Glomerular visceral epithelial cell (primary cell): ENCODE measurements at regions not wholly inside any gene's neighbourhood (a gene's known extent, or its start where the extent isn't known, plus 50 kb on each side); places are given as distances from the start of the nearest gene placed in this dataset.
A peak's percentile ranks its signal among the peaks of the same experiment; 100 is the strongest.
"Not testable (repeated sequence)": the region's sequence is repeated elsewhere in the genome, so short reads cannot be mapped to it uniquely, and the experiment has no call there.

Experiments
- DNase-seq: peaks from one replicate; pipeline ENCODE4 v3.0.0-alpha.2; 2016; ENCODE audit errors: extremely low spot score

DNA sequence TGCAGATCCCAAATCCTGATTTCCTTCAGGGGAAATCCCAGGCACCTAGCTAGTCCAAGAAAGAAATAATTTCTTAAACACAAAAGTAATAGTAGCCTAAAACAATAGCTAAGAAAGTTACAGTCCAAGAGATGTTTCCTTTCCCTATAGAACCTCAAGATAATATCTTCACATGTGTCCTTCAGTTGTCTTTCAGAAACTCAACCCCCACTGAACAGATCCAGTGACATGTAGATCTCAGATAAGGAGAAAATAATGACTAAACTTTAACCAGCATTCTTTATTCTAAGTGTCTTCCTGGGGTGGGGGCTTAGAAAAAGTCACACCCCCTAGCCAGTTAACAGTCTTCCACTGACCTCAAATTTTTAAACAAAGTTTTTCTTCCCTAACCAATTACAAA is 131.3 kb upstream of the ADRA1B start:
- DNase-seq: no peak

- DNase-seq: no peak
Measured at GRCh38 chr5:159785656-159786055, 130.6 kb upstream of the ADRA1B start.

DNA sequence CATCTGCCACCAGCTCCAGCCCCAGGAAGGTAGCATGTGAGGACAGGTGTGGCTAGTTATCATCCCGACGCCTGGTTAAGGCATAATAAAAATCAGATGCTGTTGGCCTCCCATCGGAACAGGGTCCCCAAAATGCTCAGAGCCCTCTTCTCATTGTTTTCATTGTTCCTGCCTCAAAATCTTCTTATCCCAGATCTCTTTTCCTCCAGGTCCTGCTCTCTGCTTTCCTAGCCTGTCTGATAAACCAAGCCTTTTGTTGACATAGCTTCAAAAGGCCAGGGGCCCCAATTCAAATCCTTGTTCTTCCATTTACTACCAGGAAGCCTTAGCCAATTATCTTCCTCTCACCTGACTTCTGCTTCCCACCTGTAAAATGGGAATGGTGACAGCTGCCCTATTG is 130.1 kb upstream of the ADRA1B start:
- no peak for DNase-seq

- no peak for DNase-seq
Measured at GRCh38 chr5:159786901-159787691, 129.2 kb upstream of the ADRA1B start.

- no peak for DNase-seq
Measured at GRCh38 chr5:159787837-159788236, 128.4 kb upstream of the ADRA1B start.

DNA sequence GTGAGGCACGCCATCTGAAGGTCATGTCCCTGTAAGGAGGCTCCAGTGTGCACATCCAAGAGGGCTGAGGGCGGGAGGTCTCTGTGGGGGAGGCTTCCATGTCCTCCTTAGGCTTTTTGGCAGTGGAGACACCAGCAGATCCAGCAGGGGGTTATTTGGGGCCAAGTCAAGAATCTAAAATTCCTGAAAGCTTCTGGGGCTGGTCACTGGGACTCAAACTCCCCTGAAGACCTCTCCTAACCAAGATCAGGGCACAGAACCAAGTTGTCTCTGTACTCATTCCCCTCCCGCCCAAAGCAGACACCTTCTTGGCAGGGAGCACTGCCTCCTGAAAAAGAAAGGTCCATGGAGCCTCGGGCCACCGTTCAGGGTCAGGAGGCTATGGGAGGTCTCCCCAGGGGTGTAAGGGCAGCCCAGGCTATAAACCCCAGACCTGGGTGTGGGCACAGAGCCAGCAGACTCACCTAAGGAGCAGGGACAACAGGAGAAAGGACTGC is 127.4 kb upstream of the ADRA1B start:
- no peak for DNase-seq

DNA sequence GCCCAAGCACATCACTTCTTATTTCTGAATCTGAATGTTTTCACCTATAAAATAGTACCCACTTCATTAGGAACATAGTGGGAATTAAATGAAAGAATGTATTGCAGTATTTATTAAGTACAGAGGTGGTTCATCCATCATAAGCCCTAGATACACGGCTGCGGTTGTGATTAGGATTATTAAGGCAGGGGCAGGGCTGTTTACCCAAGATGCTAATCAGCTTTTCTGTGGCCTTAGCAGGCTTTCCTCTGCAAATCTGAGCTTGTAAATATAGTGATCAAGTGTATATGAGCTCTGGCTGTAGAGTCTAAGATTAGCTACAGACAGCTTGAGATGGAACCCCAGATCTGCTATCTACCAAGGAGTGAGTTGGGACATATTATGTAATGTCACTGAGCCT is 124.1 kb upstream of the ADRA1B start:
- no peak for DNase-seq

- DNase-seq: no peak
Measured at GRCh38 chr5:159797261-159797970, 118.9 kb upstream of the ADRA1B start.

DNA sequence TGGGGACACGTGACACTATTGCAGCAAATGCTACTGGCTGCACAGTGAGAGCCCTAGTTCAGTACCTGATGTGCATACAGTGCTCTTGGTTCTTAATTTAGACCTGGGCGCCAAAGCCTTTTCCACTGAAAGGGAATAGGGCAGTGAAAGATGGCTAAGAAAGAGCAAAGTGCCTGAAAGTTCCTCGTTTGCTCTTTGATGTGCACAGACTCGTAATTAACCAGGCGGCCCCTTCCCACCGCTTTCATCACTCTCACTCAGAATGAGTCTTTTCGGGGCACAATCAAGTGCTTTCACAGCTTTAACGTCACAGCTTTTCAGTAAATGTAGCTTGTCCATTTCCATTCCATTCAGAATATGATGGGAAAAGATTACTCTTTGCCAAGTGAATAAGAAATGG is 116.6 kb upstream of the ADRA1B start:
- DNase-seq: no peak

- no peak for DNase-seq
Measured at GRCh38 chr5:159800131-159800840, 116.0 kb upstream of the ADRA1B start.

DNA sequence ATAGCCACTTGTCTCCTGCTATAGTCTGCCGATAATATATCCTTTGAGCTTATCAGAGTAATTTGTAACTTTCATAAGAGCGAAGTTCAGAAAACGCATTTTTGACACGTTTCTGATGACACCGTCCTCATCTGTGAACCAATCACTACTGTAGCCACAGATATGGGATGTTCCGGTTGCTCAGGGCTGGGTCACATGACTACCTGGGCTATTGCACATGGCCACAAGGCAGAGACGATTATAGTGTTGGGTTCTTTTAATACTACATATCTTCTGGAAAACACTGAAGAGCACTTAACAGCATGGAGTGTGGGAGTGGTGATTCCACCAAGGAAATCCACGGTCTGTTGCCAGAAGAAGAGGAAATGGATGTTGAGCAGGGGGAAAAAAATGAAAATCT is 115.0 kb upstream of the ADRA1B start:
- DNase-seq: no peak

GRCh38 chr5:159802661-159803060 is 113.6 kb upstream of the ADRA1B start:
- DNase-seq: no peak

GRCh38 chr5:159804121-159804520 is 112.2 kb upstream of the ADRA1B start:
- no peak for DNase-seq

DNA sequence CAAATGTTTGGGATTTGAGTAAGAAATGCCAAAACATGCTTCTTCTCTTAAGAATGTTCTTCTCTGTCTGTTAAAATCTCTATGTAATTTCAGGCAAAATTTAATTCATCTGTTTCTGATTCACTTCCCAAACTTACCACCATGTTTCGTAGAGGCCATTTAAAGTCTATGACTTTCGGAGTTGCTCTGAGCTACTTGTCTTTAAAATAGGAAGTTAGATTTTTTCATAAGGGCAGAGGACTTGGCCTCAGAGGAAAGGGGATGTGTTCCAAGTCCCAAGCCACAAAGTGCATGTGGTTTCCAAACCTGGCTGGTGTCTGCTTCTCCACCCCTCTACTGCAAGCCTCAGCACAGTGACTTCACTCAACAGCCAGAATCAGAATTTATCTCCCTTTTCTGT is 111.3 kb upstream of the ADRA1B start:
- DNase-seq: no peak

DNA sequence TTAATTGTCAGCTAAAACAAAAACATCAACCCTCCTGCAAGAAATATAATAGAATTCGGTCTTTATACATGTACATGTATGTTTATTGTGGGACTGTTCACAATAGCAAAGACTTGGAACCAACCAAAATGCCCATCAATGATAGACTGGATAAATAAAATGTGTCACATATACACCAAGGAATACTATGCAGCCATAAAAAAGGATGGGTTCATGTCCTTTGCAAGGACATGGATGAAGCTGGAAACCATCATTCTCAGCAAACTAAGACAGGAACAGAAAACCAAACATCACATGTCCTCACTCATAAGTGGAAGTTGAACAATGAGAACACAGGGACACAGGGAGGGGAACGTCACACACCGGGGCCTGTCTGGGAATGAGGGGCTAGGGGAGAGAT is 109.1 kb upstream of the ADRA1B start:
- DNase-seq: not testable (repeated sequence)

GRCh38 chr5:159807586-159807985 is 108.7 kb upstream of the ADRA1B start:
- DNase-seq: no peak

- no peak for DNase-seq
Measured at GRCh38 chr5:159811712-159812111, 104.6 kb upstream of the ADRA1B start.

DNA sequence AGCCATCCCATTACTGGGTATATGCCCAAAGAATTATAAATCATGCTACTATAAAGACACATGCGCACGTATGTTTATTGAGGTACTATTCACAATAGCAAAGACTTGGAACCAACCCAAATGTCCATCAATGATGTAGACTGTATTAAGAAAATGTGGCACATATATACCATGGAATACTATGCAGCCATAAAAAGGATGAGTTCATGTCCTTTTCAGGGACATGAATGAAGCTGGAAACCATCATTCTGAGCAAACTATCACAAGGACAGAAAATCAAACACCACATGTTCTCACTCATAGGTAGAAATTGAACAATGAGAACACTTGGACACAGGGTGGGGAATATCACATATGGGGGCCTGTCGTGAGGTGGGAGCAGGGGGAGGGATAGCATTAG is 103.5 kb upstream of the ADRA1B start:
- not testable (repeated sequence) for DNase-seq

DNA sequence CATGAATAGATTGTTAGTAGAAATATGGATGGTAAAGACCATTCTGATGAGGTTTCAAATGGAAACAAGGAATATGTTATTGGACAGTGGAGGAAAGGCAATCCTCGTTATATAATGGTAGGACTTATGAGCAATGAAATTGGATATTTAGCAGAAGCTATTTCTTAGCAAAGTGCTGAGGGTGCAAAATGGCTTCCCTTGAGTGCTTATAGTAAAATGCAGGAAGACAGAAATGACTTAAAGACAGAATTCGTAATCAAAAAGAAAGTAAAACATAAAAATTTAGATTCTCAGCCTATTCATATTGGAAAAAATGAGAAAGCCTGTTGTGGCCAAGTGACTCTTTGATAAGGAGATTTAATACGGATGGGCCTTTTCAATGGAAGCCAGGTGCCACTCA is 102.1 kb upstream of the ADRA1B start:
- no peak for DNase-seq

DNA sequence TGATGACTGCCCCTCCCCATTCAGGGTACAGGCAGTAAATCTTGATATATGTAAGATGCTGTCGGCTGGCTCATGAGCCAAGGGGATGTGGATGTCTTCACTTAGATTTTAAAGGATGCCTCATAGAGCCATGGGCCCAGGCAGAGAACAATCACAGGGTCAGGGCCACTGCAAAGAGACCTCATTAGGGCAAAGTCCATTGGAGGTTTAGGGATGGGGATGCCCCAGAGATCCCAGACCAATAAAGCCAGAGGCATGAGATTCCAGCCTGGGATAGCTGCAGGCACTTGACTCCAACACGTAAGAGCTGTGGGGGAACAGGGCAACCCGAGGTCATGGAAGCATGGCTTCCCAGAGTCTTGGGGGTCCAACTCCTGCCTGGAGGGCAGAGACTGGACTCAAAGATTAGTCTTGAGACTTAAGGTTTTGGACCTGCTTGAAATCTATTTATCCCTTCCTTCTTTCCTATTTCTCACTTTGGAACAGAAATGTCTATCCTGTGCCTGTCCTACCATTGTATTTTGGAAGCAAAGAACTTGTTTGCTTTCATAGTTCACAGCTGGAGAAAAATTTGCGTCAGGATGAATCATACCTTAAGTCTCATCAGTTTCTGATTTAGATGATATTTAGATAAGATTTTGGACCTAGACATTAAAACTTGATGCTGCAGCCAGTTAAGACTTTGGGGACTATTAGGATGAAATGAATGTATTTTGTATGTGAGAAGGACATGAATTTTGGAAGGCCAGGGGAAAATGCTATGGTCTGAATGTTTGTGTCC is 101.3 kb upstream of the ADRA1B start:
- no peak for DNase-seq

DNA sequence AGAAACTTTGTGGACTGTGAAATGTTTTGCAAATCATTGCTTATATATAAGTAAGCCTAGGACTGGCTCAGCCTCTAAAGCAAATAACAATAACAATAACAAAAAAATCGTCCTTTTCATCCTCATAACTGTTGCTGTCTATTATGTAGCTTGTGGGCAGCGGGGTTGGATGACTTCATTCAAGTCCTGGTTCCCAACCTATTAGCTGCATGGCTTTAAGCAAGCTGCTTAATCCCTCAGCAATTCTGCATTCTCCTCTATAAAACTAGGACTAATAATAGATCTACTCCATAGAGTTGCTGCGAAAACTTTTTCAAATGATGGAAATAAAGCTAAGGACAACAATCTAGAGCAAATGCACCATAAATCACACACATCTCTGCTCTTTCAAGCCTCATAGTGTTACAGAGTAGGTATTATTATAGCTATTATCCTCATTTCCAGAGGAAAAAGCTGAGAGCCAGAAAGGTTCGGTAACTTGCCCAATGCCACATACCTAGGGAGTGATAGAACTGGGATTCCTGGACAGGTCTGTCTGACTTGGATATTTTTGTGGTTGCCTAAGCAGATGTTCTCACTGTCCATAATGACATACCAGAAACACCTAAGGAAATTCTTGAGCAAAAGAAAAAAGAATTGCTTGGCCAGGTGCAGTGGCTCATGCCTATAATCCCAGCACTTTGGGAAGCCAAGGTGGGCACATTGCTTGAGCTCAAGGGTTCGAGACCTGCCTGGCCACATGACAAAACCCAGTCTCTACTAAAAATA is 98.8 kb upstream of the ADRA1B start:
- peak; percentile 25 for DNase-seq
